HEK293 (cell line): ENCODE measurements at regions not wholly inside any gene's neighbourhood (a gene's known extent, or its start where the extent isn't known, plus 50 kb on each side); places are given as distances from the start of the nearest gene placed in this dataset.

Experiments used
- CTCF ChIP-seq: fragments of 450-650 bp; formaldehyde crosslinking; IDR thresholded peaks from 2 replicates; pipeline ENCODE4 v1.5.1; 2016; ENCODE audit warnings: missing biosample characterization, missing genetic modification characterization
- HOXA7 ChIP-seq: sonication (generic); formaldehyde crosslinking; IDR thresholded peaks from 2 replicates; pipeline ENCODE4 v1.8.1; 2022; ENCODE audit warnings: missing genetic modification reagents, borderline replicate concordance
- TCF7L2 ChIP-seq: IDR thresholded peaks from 2 replicates; pipeline ENCODE4 v1.6.1; 2011; ENCODE audit warnings: low read depth, mild to moderate bottlenecking, inconsistent platforms, low read length, moderate library complexity, borderline replicate concordance
- YY1 ChIP-seq: fragments of 450-650 bp; formaldehyde crosslinking; IDR thresholded peaks from 2 replicates; pipeline ENCODE4 v1.5.1; 2018; ENCODE audit warnings: missing biosample characterization, missing genetic modification characterization
- ZBTB21 ChIP-seq: fragments of 450-650 bp; formaldehyde crosslinking; IDR thresholded peaks from 2 replicates; pipeline ENCODE4 v1.5.1; 2017; ENCODE audit warnings: missing biosample characterization, missing genetic modification characterization
- ZNF112 ChIP-seq: fragments of 450-650 bp; formaldehyde crosslinking; IDR thresholded peaks from 2 replicates; pipeline ENCODE4 v1.5.0; 2017; ENCODE audit warnings: missing biosample characterization, missing genetic modification characterization
- ZNF24 ChIP-seq: fragments of 450-650 bp; formaldehyde crosslinking; IDR thresholded peaks from 2 replicates; pipeline ENCODE4 v1.5.1; 2016; ENCODE audit warnings: missing biosample characterization, missing genetic modification characterization
- ZNF37A ChIP-seq: fragments of 450-650 bp; IDR thresholded peaks from 2 replicates; pipeline ENCODE4 v1.5.1; 2018; ENCODE audit warnings: missing biosample characterization, missing genetic modification characterization
- ZNF76 ChIP-seq: fragments of 450-650 bp; formaldehyde crosslinking; IDR thresholded peaks from 2 replicates; pipeline ENCODE4; 2016; ENCODE audit warnings: low read depth, missing biosample characterization, missing genetic modification characterization, borderline replicate concordance

- TF ChIP-seq ZNF24 (tag by site-specific recombination) (no peak), ZNF76 (tag by site-specific recombination) (no peak), TCF7L2 (no peak), ZNF37A (tag by site-specific recombination) (no peak), ZBTB21 (tag by site-specific recombination) (no peak), CTCF (tag by site-specific recombination) (no peak), HOXA7 (no peak), ZNF112 (tag by site-specific recombination) (no peak), YY1 (no peak)
These were observed 164.7 kb downstream of the TMEM167A start for GRCh38 chr5:82912462-82912861.
